ENCODE measurements at regions not wholly inside any gene's neighbourhood (a gene's known extent, or its start where the extent isn't known, plus 50 kb on each side); places are given as distances from the start of the nearest gene placed in this dataset.

GRCh38 chr21:27418346-27418745 is 451.5 kb upstream of the ADAMTS5 start:
- TF ChIP-seq CTCF (IDR thresholded peaks at IDR 0.05; ENCODE audit: low read depth, low read length): no peak
- DNase-seq: no peak

GRCh38 chr21:27412530-27412929 is 445.6 kb upstream of the ADAMTS5 start:
- H3K4me3 ChIP-seq (ENCODE audit: low read depth, low read length): no peak overlapping the region
- no peak for TF ChIP-seq CTCF (IDR thresholded peaks at IDR 0.05; ENCODE audit: low read depth, low read length)
- H3K36me3 ChIP-seq: no peaks in the 10 kb centered on the region
- no peak overlapping the region for H3K27ac ChIP-seq
- peaks cover 55% of the 10 kb centered on the region for H3K27me3 ChIP-seq (ENCODE audit: insufficient read depth, low read depth, severe bottlenecking)
- no peaks in the 10 kb centered on the region for H3K9me3 ChIP-seq (ENCODE audit: severe bottlenecking)
- DNase-seq: no peak

More at GRCh38 chr21:27418346-27418745, 451.5 kb upstream of the ADAMTS5 start:
- no peaks in the 10 kb centered on the region for H3K36me3 ChIP-seq
- no peak overlapping the region for H3K27ac ChIP-seq
- H3K27me3 ChIP-seq (ENCODE audit: insufficient read depth, low read depth, severe bottlenecking): peaks cover 78% of the 10 kb centered on the region
- H3K9me3 ChIP-seq (ENCODE audit: severe bottlenecking): no peaks in the 10 kb centered on the region
- no peak overlapping the region for H3K4me3 ChIP-seq (ENCODE audit: low read depth, low read length)

- H3K36me3 ChIP-seq: no peaks in the 10 kb centered on the region
- H3K9me3 ChIP-seq (ENCODE audit: severe bottlenecking): no peaks in the 10 kb centered on the region
- H3K27ac ChIP-seq: no peak overlapping the region
- no peak for TF ChIP-seq CTCF (IDR thresholded peaks at IDR 0.05; ENCODE audit: low read depth, low read length)
- DNase-seq: no peak
- peaks cover 66% of the 10 kb centered on the region for H3K27me3 ChIP-seq (ENCODE audit: insufficient read depth, low read depth, severe bottlenecking)
- H3K4me3 ChIP-seq (ENCODE audit: low read depth, low read length): no peak overlapping the region
Measured at GRCh38 chr21:27408826-27409225, 441.9 kb upstream of the ADAMTS5 start.

- DNase-seq: no peak
- peaks cover 68% of the 10 kb centered on the region for H3K27me3 ChIP-seq (ENCODE audit: insufficient read depth, low read depth, severe bottlenecking)
- no peaks in the 10 kb centered on the region for H3K36me3 ChIP-seq
- no peak overlapping the region for H3K4me3 ChIP-seq (ENCODE audit: low read depth, low read length)
- no peaks in the 10 kb centered on the region for H3K9me3 ChIP-seq (ENCODE audit: severe bottlenecking)
- TF ChIP-seq CTCF (IDR thresholded peaks at IDR 0.05; ENCODE audit: low read depth, low read length): no peak
- H3K27ac ChIP-seq: no peak overlapping the region
Measured at GRCh38 chr21:27407271-27407670, 440.4 kb upstream of the ADAMTS5 start.

- H3K27ac ChIP-seq: no peak overlapping the region
- no peaks in the 10 kb centered on the region for H3K36me3 ChIP-seq
- H3K9me3 ChIP-seq (ENCODE audit: severe bottlenecking): no peaks in the 10 kb centered on the region
- DNase-seq: no peak
- H3K4me3 ChIP-seq (ENCODE audit: low read depth, low read length): no peak overlapping the region
- H3K27me3 ChIP-seq (ENCODE audit: insufficient read depth, low read depth, severe bottlenecking): peaks cover 76% of the 10 kb centered on the region
- TF ChIP-seq CTCF (IDR thresholded peaks at IDR 0.05; ENCODE audit: low read depth, low read length): no peak
Measured at GRCh38 chr21:27406300-27407009, 439.6 kb upstream of the ADAMTS5 start.

- no peak for TF ChIP-seq CTCF (IDR thresholded peaks at IDR 0.05; ENCODE audit: low read depth, low read length)
- no peak for DNase-seq
- Histone ChIP-seq H3K27me3 (ENCODE audit: insufficient read depth, low read depth, severe bottlenecking) (peaks cover 86% of the 10 kb centered on the region), H3K4me3 (ENCODE audit: low read depth, low read length) (no peak overlapping the region), H3K9me3 (ENCODE audit: severe bottlenecking) (no peaks in the 10 kb centered on the region), H3K27ac (no peak overlapping the region), H3K36me3 (no peaks in the 10 kb centered on the region)
Measured at GRCh38 chr21:27403011-27403410, 436.1 kb upstream of the ADAMTS5 start.
